ENCODE measurements at regions not wholly inside any gene's neighbourhood (a gene's known extent, or its start where the extent isn't known, plus 50 kb on each side); places are given as distances from the start of the nearest gene placed in this dataset.

DNA sequence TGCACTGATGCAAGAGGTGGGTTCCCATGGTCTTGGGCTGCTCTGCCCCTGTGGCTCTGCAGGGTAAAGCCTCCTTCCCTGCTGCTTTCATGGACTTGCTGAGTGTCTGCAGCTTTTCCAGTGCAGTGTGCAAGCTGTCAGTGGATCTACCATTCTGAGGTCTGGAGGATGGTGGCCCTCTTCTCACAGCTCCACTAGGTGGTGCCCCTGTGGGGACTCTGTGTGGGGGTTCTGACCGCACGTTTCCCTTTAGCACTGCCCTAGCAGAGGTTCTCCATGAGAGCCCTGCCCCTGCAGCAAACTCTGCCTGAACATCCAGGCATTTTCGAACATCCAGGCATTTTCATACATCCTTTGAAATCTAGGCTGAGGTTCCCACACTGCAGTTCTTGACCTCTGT, 329.8 kb upstream of the NAALADL2 start:
- TF ChIP-seq CTCF (IDR thresholded peaks at IDR 0.05; ENCODE audit: low read depth, low read length) (peak; percentile 4), POLR2A (IDR thresholded peaks at IDR 0.05; ENCODE audit: extremely low read depth, insufficient read length) (no peak)
- TF ChIP-seq, protein P1, sequence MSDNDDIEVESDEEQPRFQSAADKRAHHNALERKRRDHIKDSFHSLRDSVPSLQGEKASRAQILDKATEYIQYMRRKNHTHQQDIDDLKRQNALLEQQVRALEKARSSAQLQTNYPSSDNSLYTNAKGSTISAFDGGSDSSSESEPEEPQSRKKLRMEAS (IDR thresholded peaks at IDR 0.05; ENCODE audit: low read depth, low read length): no peak

All from NB4 (cell line).